BJ (cell line): ENCODE measurements at regions not wholly inside any gene's neighbourhood (a gene's known extent, or its start where the extent isn't known, plus 50 kb on each side); places are given as distances from the start of the nearest gene placed in this dataset.

Source experiments
- CTCF ChIA-PET: fragments of 350-600 bp; formaldehyde crosslinking; extraction: SDS; loops from one replicate; lab custom pipeline; 2021; ENCODE audit warnings: antibody characterized with exemption, inconsistent platforms; lab: Yijun Ruan, JAX
- POLR2A ChIA-PET: fragments of 300-600 bp; sonication (Branson Sonifier 250); formaldehyde crosslinking; extraction: SDS; loops from one replicate; lab custom pipeline; 2021; ENCODE audit warnings: antibody characterized with exemption; lab: Charles Lee
- DNase-seq: peaks from one replicate; pipeline ENCODE4 v3.0.0-alpha.2; 2011; ENCODE audit warnings: low read depth
- H3K27me3 ChIP-seq: 2 replicates; pipeline ENCODE4 v1.6.0; 2011; ENCODE audit warnings: low read length; ENCODE audit not compliant: control insufficient read depth, insufficient read depth
- H3K36me3 ChIP-seq: 2 replicates; pipeline ENCODE4 v1.5.1; 2011; ENCODE audit warnings: low read length; ENCODE audit not compliant: control insufficient read depth, insufficient read depth
- H3K4me3 ChIP-seq: 2 replicates; pipeline ENCODE4 v1.5.1; 2011; ENCODE audit warnings: low read depth, mild to moderate bottlenecking, control low read depth, low read length
- CTCF ChIP-seq: IDR thresholded peaks from 2 replicates; pipeline ENCODE4 v1.5.1; 2011; ENCODE audit warnings: low read depth, mild to moderate bottlenecking, control low read depth, inconsistent platforms, low read length, moderate library complexity; ENCODE audit not compliant: insufficient read depth

DNA sequence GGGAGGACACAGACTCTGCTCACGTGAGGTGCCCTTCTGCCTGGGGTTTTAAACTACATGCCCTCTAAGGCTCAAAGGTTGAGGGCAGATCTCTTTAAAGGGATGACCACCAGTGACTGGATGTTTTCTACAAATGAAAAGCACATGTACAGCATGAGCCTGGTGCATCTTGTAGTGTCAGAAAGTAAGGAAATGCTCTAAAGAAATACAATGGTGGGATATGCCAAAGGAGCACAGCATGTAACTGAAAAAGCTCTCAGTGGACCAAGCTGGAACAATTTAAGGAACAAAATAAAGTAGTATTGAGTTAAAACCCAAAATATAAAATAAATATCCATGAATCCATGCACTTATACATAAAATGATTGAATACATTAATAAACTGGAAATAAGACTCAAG, 78.3 kb upstream of the SEMA6D start:
- H3K27me3 ChIP-seq: no peaks in the 10 kb centered on the region; the same call in 1 of the 2 replicates
- TF ChIP-seq CTCF: no peak
- POLR2A ChIA-PET: no interaction called here
- CTCF ChIA-PET: interaction anchor here (0.5 kb wide), 1 partner anchor 400 kb away, joined by 3 read pairs; no protein-coding TSS in a partner anchor
- no peak for DNase-seq
- H3K36me3 ChIP-seq: no peaks in the 10 kb centered on the region
- no peak overlapping the region for H3K4me3 ChIP-seq

DNA sequence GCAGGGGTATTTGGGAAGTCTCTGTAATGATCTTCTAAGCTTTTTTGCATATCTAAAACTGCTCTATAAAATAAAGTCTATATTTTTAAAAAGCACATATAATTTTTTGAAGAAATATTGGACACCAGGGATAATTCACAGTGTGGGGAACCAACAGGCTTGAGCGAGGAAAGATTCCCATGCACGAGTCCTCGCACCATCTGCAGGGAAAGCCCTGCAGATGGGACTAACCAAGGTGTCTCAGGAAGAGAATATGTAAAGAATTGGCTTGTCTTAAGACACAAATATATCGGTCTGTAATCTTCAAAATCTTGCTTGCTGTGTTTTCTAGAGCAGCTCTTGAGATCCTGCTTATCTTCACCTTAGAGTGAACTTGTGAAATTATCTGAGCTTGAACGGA, 77.2 kb upstream of the SEMA6D start:
- Histone ChIP-seq H3K4me3 (no peak overlapping the region), H3K36me3 (no peaks in the 10 kb centered on the region), H3K27me3 (no peaks in the 10 kb centered on the region; the same call in 1 of the 2 replicates)
- no peak for DNase-seq
- TF ChIP-seq CTCF: no peak
- CTCF ChIA-PET: interaction anchor here (1.2 kb wide), 1 partner anchor 10 kb away, joined by 3 read pairs; no protein-coding TSS in a partner anchor
- POLR2A ChIA-PET: no interaction called here

DNA sequence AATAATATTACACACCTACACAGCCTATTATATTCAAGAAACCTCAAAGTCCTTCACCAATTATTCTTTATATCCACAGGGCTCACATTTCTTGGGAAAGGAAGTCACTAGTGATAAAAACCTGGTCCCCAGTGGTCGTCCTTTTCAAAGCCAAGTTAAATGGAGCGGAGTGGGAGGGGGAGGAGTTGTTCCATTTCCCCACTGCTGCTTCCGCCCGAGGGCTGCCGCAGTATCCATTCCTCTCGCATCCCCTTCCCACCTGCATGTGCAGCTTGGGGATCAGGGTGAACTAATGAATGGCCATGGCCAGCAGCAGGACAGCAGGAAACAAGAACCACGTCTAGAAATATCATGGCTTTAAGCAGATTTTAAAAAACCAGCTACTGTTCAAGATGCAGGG, 76.4 kb upstream of the SEMA6D start:
- Histone ChIP-seq H3K27me3 (no peaks in the 10 kb centered on the region; the same call in 1 of the 2 replicates), H3K4me3 (no peak overlapping the region), H3K36me3 (no peaks in the 10 kb centered on the region)
- DNase-seq: no peak
- ChIA-PET CTCF (no interaction called here), POLR2A (no interaction called here)
- TF ChIP-seq CTCF: no peak

DNA sequence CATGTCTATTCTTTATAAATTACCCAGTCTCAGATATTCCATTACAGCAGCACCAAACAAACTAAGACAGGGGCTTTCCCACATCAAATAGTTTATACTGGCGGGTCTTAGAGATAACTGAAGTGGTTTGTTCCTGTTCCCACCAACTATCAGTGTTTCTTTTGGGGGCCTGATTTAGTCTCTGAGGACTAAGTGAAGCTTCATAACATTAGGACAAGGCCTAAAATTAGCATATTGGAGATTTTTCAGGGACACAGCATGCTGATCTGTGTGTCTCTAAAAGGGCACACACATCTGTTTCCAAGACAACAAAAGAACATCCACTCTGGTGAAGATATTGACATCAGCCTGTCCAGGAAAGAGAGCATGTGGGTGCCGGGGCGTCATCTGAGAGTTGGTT, 72.6 kb upstream of the SEMA6D start:
- DNase-seq: no peak
- TF ChIP-seq CTCF: no peak
- Histone ChIP-seq H3K4me3 (no peak overlapping the region), H3K36me3 (no peaks in the 10 kb centered on the region), H3K27me3 (no peaks in the 10 kb centered on the region)
- ChIA-PET POLR2A (no interaction called here), CTCF (no interaction called here)

- no peak for DNase-seq
- Histone ChIP-seq H3K36me3 (no peaks in the 10 kb centered on the region), H3K27me3 (peaks cover 1% of the 10 kb centered on the region; the same call in 1 of the 2 replicates), H3K4me3 (no peak overlapping the region)
- no peak for TF ChIP-seq CTCF
- POLR2A ChIA-PET: no interaction called here
- CTCF ChIA-PET: no interaction called here
Observed at GRCh38 chr15:47650564-47650963, 66.7 kb upstream of the SEMA6D start.
